CD14-positive monocyte (primary cell): ENCODE measurements at regions not wholly inside any gene's neighbourhood (a gene's known extent, or its start where the extent isn't known, plus 50 kb on each side); places are given as distances from the start of the nearest gene placed in this dataset.

Experiments used
- DNase-seq, 3 donors: peaks; one replicate each; pipeline ENCODE4 v3.0.0-alpha.2; 2011 to 2022
- H2AFZ ChIP-seq: 2 replicates; pipeline ENCODE4 v1.6.0; 2012; ENCODE audit warnings: mild to moderate bottlenecking, low read depth, low read length, inconsistent platforms; ENCODE audit not compliant: insufficient read depth, poor library complexity, severe bottlenecking
- H3K27ac ChIP-seq, 2 donors: 1 replicate in 1 of 2; 2 replicates in 1 of 2; pipeline ENCODE4 v1.5.1; 2012 to 2013; ENCODE audit warnings: low read length in 2 of 2, control low read depth in 1 of 2, inconsistent platforms in 1 of 2, low read depth in 1 of 2, mild to moderate bottlenecking in 1 of 2
- H3K27me3 ChIP-seq, 2 donors: one replicate each; pipeline versions ENCODE4 v1.6.0 to v1.6.1; 2011 to 2013; ENCODE audit warnings: low read length in 2 of 2; ENCODE audit not compliant: control insufficient read depth in 2 of 2, insufficient read depth in 2 of 2
- H3K36me3 ChIP-seq, 2 donors: replicated peaks in 1 of 2; 1 replicate in 1 of 2; 2 replicates in 1 of 2; pipeline versions ENCODE4 v1.5.1 to v1.6.1; 2012 to 2013; ENCODE audit warnings: low read length in 2 of 2, control low read depth in 1 of 2, inconsistent platforms in 1 of 2, mild to moderate bottlenecking in 1 of 2; ENCODE audit not compliant: insufficient read depth in 2 of 2, control insufficient read depth in 1 of 2
- H3K4me1 ChIP-seq, 2 donors: 1 replicate in 1 of 2; 2 replicates in 1 of 2; pipeline versions ENCODE4 v1.5.1 to v1.6.1; 2012 to 2013; ENCODE audit warnings: low read length in 2 of 2, control low read depth in 1 of 2, inconsistent platforms in 1 of 2, mild to moderate bottlenecking in 1 of 2, moderate library complexity in 1 of 2; ENCODE audit not compliant: insufficient read depth in 2 of 2, control insufficient read depth in 1 of 2
- H3K4me2 ChIP-seq: replicated peaks from 2 replicates; pipeline ENCODE3; 2012; ENCODE audit warnings: low read length, moderate library complexity, mild to moderate bottlenecking; ENCODE audit not compliant: poor library complexity, severe bottlenecking; ENCODE audit errors: extremely low read depth
- H3K4me3 ChIP-seq, 3 experiments: fragments of 200-600 bp in 1 of 3; sonication (generic) in 1 of 3; replicated peaks in 1 of 3; 1 replicate in 2 of 3; 2 replicates in 1 of 3; pipeline ENCODE4 v1.5.1; 2011 to 2013; ENCODE audit warnings: low read length in 3 of 3, mild to moderate bottlenecking in 3 of 3, control low read depth in 2 of 3, low read depth in 2 of 3, inconsistent platforms in 1 of 3, moderate library complexity in 1 of 3
- H3K79me2 ChIP-seq: 2 replicates; pipeline ENCODE4 v1.6.0; 2012; ENCODE audit warnings: mild to moderate bottlenecking, control low read depth, inconsistent platforms, low read length, moderate library complexity; ENCODE audit not compliant: insufficient read depth
- H3K9ac ChIP-seq: 2 replicates; pipeline ENCODE4 v1.6.0; 2017; ENCODE audit warnings: low read length, mild to moderate bottlenecking; ENCODE audit not compliant: insufficient read depth, poor library complexity, severe bottlenecking
- H3K9me3 ChIP-seq, 2 donors: replicated peaks in 1 of 2; 1 replicate in 1 of 2; 2 replicates in 1 of 2; pipeline versions ENCODE4 v1.5.1 to v1.6.1; 2012 to 2013; ENCODE audit warnings: low read length in 2 of 2, control low read depth in 1 of 2; ENCODE audit not compliant: control insufficient read depth in 1 of 2, insufficient read depth in 1 of 2
- H4K20me1 ChIP-seq: 2 replicates; pipeline ENCODE4 v1.6.0; 2012; ENCODE audit warnings: mild to moderate bottlenecking, low read length, control low read depth, moderate library complexity; ENCODE audit not compliant: insufficient read depth
- H3K27ac Mint-ChIP-seq, 7 donors: one replicate each; pipeline ENCODE4 v1.8.0; 2020; ENCODE audit warnings: mild to moderate bottlenecking in 7 of 7, mixed read lengths in 7 of 7, moderate library complexity in 6 of 7, inconsistent platforms in 2 of 7
- H3K27me3 Mint-ChIP-seq, 3 donors: one replicate each; pipeline ENCODE4 v1.8.0; 2021 to 2022; ENCODE audit warnings: low read depth in 3 of 3, mild to moderate bottlenecking in 3 of 3, mixed read lengths in 3 of 3, moderate library complexity in 3 of 3, inconsistent platforms in 1 of 3
- H3K36me3 Mint-ChIP-seq, 2 donors: one replicate each; pipeline ENCODE4 v1.8.0; 2020; ENCODE audit warnings: mixed read lengths in 2 of 2, inconsistent platforms in 1 of 2, mild to moderate bottlenecking in 1 of 2
- H3K4me1 Mint-ChIP-seq: one replicate; pipeline ENCODE4 v1.8.0; 2020; ENCODE audit warnings: mild to moderate bottlenecking, mixed read lengths
- H3K4me3 Mint-ChIP-seq, 2 donors: one replicate each; pipeline ENCODE4 v1.8.0; 2020; ENCODE audit warnings: mild to moderate bottlenecking in 2 of 2, mixed read lengths in 2 of 2, moderate library complexity in 1 of 2
- H3K9me3 Mint-ChIP-seq, 7 donors: one replicate each; pipeline ENCODE4 v1.8.0; 2020 to 2022; ENCODE audit warnings: mixed read lengths in 7 of 7, mild to moderate bottlenecking in 6 of 7, moderate library complexity in 6 of 7, inconsistent platforms in 2 of 7
- CTCF ChIP-seq: fragments of 200-600 bp; IDR thresholded peaks from one replicate; pipeline ENCODE4 v1.8.0; 2022; ENCODE audit warnings: antibody characterized with exemption, mild to moderate bottlenecking
- WGBS: methylation state at CpG from one replicate; pipeline ENCODE4 v1.1.5; 2013; ENCODE audit warnings: missing lambda C conversion rate; ENCODE audit not compliant: insufficient coverage; 5-methylcytosine and 5-hydroxymethylcytosine counted together
- intact Hi-C, 2 donors: fragments of 100-400 bp; cut with micrococcal nuclease; formaldehyde crosslinking; loops; one replicate each; pipeline versions ENCODE4 v1.15.0 to v1.15.1; 2023

DNA sequence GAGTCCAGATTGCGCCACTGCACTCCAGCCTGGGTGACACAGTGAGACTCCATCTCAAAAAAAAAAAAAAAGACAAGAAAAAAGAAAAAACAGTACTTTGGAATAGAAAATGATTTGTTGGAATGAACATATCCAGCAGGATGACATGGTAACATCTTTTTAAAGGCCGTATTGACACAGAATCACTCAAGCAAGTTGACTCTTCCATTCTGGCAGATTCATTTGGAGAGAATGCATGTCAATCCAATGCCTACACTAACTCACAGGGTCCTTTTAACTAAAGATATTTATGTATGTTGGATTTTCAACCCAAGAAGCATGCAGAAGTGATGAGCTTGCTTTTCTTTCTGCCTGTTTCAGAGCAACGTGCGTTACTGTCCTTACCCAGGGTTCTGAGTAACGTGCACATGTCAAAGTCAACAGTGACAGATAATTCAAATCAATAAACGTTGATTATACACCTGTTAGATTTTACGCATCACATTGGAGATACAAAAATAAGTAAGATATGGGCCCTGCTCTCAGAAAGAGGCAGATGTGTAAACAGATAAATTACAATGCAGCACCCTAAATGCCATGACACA is 77.1 kb upstream of the FNDC3B start:
- no peaks in the 10 kb centered on the region for H4K20me1 ChIP-seq
- H3K79me2 ChIP-seq = no peaks in the 10 kb centered on the region
- DNase-seq = no peak
- whole genome bisulfite sequencing = 60% methylated on average over 1 of the region's 7 CpGs
- H3K27ac Mint-ChIP-seq = no peak overlapping the region
- H3K27ac ChIP-seq = no peak overlapping the region
- no peaks in the 10 kb centered on the region for H3K36me3 Mint-ChIP-seq
- peaks cover 47% of the 10 kb centered on the region for H3K4me1 Mint-ChIP-seq
- no peak overlapping the region for H2AFZ ChIP-seq
- no peak overlapping the region for H3K4me3 ChIP-seq
- H3K9me3 ChIP-seq = no peaks in the 10 kb centered on the region
- H3K4me2 ChIP-seq = no peak overlapping the region
- H3K4me1 ChIP-seq = peaks cover 42 to 50% of the 10 kb centered on the region in 2 donors
- no peaks in the 10 kb centered on the region for H3K9me3 Mint-ChIP-seq
- no peak overlapping the region for H3K9ac ChIP-seq
- TF ChIP-seq CTCF = no peak
- H3K27me3 ChIP-seq = no peaks in the 10 kb centered on the region
- intact Hi-C loops = no loop called here
- H3K4me3 Mint-ChIP-seq = no peak overlapping the region
- no peaks in the 10 kb centered on the region for H3K36me3 ChIP-seq
- H3K27me3 Mint-ChIP-seq = peaks cover 0 to 3% (median 0%) of the 10 kb centered on the region in 3 donors

DNA sequence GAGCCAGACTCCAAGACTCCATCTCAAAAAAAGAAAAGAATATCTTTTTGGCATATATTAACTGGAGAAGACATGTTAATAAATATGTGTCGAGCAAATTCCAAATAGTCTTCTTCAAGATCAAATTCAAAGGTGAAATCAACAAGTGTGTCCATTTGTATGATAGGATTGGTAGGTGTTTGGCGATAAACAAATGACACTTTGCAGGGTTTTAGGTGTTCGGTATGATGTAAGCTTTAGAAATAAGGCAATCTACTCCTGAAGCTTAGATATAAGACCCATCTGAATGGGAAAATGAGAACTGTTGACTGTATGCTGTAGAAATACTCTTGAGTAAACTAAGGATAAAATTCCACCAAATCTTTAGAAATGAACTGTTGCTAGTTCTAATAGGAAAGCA is 75.8 kb upstream of the FNDC3B start:
- no peak overlapping the region for H3K4me3 ChIP-seq
- H3K36me3 ChIP-seq = no peaks in the 10 kb centered on the region
- peaks cover 55 to 64% of the 10 kb centered on the region in 2 donors for H3K4me1 ChIP-seq
- 100% methylated on average over 2 of the region's 3 CpGs for WGBS
- H3K4me1 Mint-ChIP-seq = peaks cover 58% of the 10 kb centered on the region
- H3K27me3 ChIP-seq = no peaks in the 10 kb centered on the region
- no peak overlapping the region for H3K27ac ChIP-seq
- H3K79me2 ChIP-seq = peaks cover 4% of the 10 kb centered on the region
- no peak for DNase-seq
- no peak for TF ChIP-seq CTCF
- no peak overlapping the region for H2AFZ ChIP-seq
- no peaks in the 10 kb centered on the region for H3K9me3 ChIP-seq
- no peak overlapping the region for H3K4me2 ChIP-seq
- H3K9me3 Mint-ChIP-seq = peaks cover 0 to 3% (median 0%) of the 10 kb centered on the region in 7 donors
- no peak overlapping the region for H3K27ac Mint-ChIP-seq
- H4K20me1 ChIP-seq = no peaks in the 10 kb centered on the region
- H3K27me3 Mint-ChIP-seq = peaks cover 0 to 3% (median 0%) of the 10 kb centered on the region in 3 donors
- no peak overlapping the region for H3K4me3 Mint-ChIP-seq
- H3K36me3 Mint-ChIP-seq = peaks cover 0 to 2% of the 10 kb centered on the region in 2 donors
- intact Hi-C loops = no loop called here
- H3K9ac ChIP-seq = no peak overlapping the region
